ENCODE measurements at regions not wholly inside any gene's neighbourhood (a gene's known extent, or its start where the extent isn't known, plus 50 kb on each side); places are given as distances from the start of the nearest gene placed in this dataset.

DNA sequence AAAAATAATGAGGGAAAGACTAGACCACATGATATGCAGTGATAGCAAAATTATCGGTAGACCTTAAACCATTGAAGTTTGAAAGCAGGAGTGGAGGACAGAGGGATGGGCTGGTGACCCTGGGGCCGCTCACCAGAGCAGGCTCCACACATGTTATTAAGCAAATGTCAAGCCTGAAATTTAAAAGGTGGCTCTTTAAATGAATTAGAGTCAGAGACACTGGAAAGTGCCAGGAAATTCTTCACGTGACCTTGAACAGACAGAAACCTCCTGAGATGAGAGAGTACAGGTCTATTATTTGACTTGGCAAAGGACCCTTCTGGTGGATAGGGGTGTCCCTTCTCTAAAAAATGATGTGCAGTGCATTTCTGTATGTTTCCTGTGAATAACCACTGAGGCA is 111.0 kb upstream of the CPEB4 start:
- no peak overlapping the region for H3K4me3 ChIP-seq (ENCODE audit: control insufficient read depth in 1 of 7, extremely low read depth in 1 of 7, insufficient read depth in 4 of 7, low read depth in 2 of 7, low read length in 6 of 7)
- no peak for DNase-seq
- H3K27ac ChIP-seq (ENCODE audit: insufficient read depth in 1 of 2, low read depth in 1 of 2, low read length in 2 of 2, poor library complexity in 1 of 2, severe bottlenecking in 2 of 2): no peak overlapping the region
- 100% methylated on average over 3 of the region's 3 CpGs for WGBS (ENCODE audit: insufficient coverage)
- H3K9me3 ChIP-seq (ENCODE audit: control extremely low read depth in 1 of 5, control insufficient read depth in 4 of 5, insufficient read depth in 2 of 5, low read depth in 1 of 5, low read length in 4 of 5): no peaks in the 10 kb centered on the region
- no peaks in the 10 kb centered on the region for H3K36me3 ChIP-seq (ENCODE audit: control insufficient read depth in 4 of 4, insufficient read depth in 4 of 4, low read length in 3 of 4)
- CTCF ChIA-PET: interaction anchor here (1.5 kb wide), 1 partner anchor 10 kb away, joined by 4 read pairs; no protein-coding TSS in a partner anchor
- H3K4me1 ChIP-seq (ENCODE audit: control extremely low read depth in 1 of 4, control insufficient read depth in 4 of 4, insufficient read depth in 4 of 4, low read length in 3 of 4): peaks cover 14 to 39% (median 31%) of the 10 kb centered on the region in 4 experiments
- no peaks in the 10 kb centered on the region for H3K27me3 ChIP-seq (replicated peaks in 2 of 5; ENCODE audit: control insufficient read depth in 4 of 5, insufficient read depth in 5 of 5, low read length in 4 of 5)
- POLR2A ChIA-PET: no interaction called here

DNA sequence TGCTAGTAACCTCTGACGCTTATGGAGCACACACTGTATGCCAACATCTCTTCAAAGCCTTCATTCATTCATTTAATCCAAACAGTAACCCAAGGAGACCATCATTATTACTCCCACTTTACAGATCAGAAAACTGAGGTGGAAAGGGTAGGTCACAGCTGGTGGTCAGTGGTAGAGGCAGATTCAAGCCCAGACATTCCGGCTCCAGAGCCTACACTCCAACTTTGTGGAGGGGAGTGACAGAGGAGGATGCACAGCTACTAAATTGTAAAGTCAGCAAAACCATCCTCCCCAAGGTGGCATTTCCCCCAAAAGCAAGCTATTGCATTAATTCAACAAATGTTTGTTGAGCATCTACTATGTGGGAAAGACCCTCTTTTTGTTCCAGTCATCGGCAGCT is 110.5 kb upstream of the CPEB4 start:
- CTCF ChIA-PET: interaction anchor here (1.0 to 1.5 kb wide), 3 partner anchors 11 to 196 kb away, joined by 3 to 4 read pairs (median 4); no protein-coding TSS in a partner anchor
- Histone ChIP-seq H3K4me1 (ENCODE audit: control extremely low read depth in 1 of 4, control insufficient read depth in 4 of 4, insufficient read depth in 4 of 4, low read length in 3 of 4) (peaks cover 19 to 45% (median 37%) of the 10 kb centered on the region in 4 experiments), H3K4me3 (ENCODE audit: control insufficient read depth in 1 of 7, extremely low read depth in 1 of 7, insufficient read depth in 4 of 7, low read depth in 2 of 7, low read length in 6 of 7) (no peak overlapping the region), H3K36me3 (ENCODE audit: control insufficient read depth in 4 of 4, insufficient read depth in 4 of 4, low read length in 3 of 4) (no peaks in the 10 kb centered on the region), H3K27me3 (replicated peaks in 2 of 5; ENCODE audit: control insufficient read depth in 4 of 5, insufficient read depth in 5 of 5, low read length in 4 of 5) (no peaks in the 10 kb centered on the region), H3K27ac (ENCODE audit: insufficient read depth in 1 of 2, low read depth in 1 of 2, low read length in 2 of 2, poor library complexity in 1 of 2, severe bottlenecking in 2 of 2) (no peak overlapping the region), H3K9me3 (ENCODE audit: control extremely low read depth in 1 of 5, control insufficient read depth in 4 of 5, insufficient read depth in 2 of 5, low read depth in 1 of 5, low read length in 4 of 5) (no peaks in the 10 kb centered on the region)
- 100% methylated on average over 2 of the region's 3 CpGs for WGBS (ENCODE audit: insufficient coverage)
- no peak for DNase-seq
- POLR2A ChIA-PET: no interaction called here

- peak in 2 of 3 donors; percentile 30 to 34 for DNase-seq
- Histone ChIP-seq H3K36me3 (ENCODE audit: control insufficient read depth in 4 of 4, insufficient read depth in 4 of 4, low read length in 3 of 4) (no peaks in the 10 kb centered on the region), H3K27me3 (replicated peaks in 2 of 5; ENCODE audit: control insufficient read depth in 4 of 5, insufficient read depth in 5 of 5, low read length in 4 of 5) (no peaks in the 10 kb centered on the region), H3K9me3 (ENCODE audit: control extremely low read depth in 1 of 5, control insufficient read depth in 4 of 5, insufficient read depth in 2 of 5, low read depth in 1 of 5, low read length in 4 of 5) (no peaks in the 10 kb centered on the region), H3K27ac (ENCODE audit: insufficient read depth in 1 of 2, low read depth in 1 of 2, low read length in 2 of 2, poor library complexity in 1 of 2, severe bottlenecking in 2 of 2) (peak overlapping the region in 1 of 2 experiments; percentile 25), H3K4me3 (ENCODE audit: control insufficient read depth in 1 of 7, extremely low read depth in 1 of 7, insufficient read depth in 4 of 7, low read depth in 2 of 7, low read length in 6 of 7) (peak overlapping the region in 1 of 7 experiments; percentile 8), H3K4me1 (ENCODE audit: control extremely low read depth in 1 of 4, control insufficient read depth in 4 of 4, insufficient read depth in 4 of 4, low read length in 3 of 4) (peaks cover 22 to 48% (median 40%) of the 10 kb centered on the region in 4 experiments)
- POLR2A ChIA-PET: interaction anchor here (0.6 kb wide), 1 partner anchor 57 kb away, joined by 5 read pairs; no protein-coding TSS in a partner anchor
- 85% methylated on average over 3 of the region's 6 CpGs for WGBS (ENCODE audit: insufficient coverage)
- CTCF ChIA-PET: interaction anchor here (1.0 to 1.5 kb wide), 3 partner anchors 11 to 195 kb away, joined by 3 to 4 read pairs (median 4); no protein-coding TSS in a partner anchor
Measured at GRCh38 chr5:173778152-173778782, 109.9 kb upstream of the CPEB4 start.

- POLR2A ChIA-PET: interaction anchor here (0.6 kb wide), 1 partner anchor 57 kb away, joined by 5 read pairs; no protein-coding TSS in a partner anchor
- Histone ChIP-seq H3K4me1 (ENCODE audit: control extremely low read depth in 1 of 4, control insufficient read depth in 4 of 4, insufficient read depth in 4 of 4, low read length in 3 of 4) (peaks cover 22 to 48% (median 40%) of the 10 kb centered on the region in 4 experiments), H3K27me3 (replicated peaks in 2 of 5; ENCODE audit: control insufficient read depth in 4 of 5, insufficient read depth in 5 of 5, low read length in 4 of 5) (no peaks in the 10 kb centered on the region), H3K36me3 (ENCODE audit: control insufficient read depth in 4 of 4, insufficient read depth in 4 of 4, low read length in 3 of 4) (no peaks in the 10 kb centered on the region), H3K4me3 (ENCODE audit: control insufficient read depth in 1 of 7, extremely low read depth in 1 of 7, insufficient read depth in 4 of 7, low read depth in 2 of 7, low read length in 6 of 7) (peak overlapping the region in 1 of 7 experiments; percentile 8), H3K27ac (ENCODE audit: insufficient read depth in 1 of 2, low read depth in 1 of 2, low read length in 2 of 2, poor library complexity in 1 of 2, severe bottlenecking in 2 of 2) (peak overlapping the region in 1 of 2 experiments; percentile 25), H3K9me3 (ENCODE audit: control extremely low read depth in 1 of 5, control insufficient read depth in 4 of 5, insufficient read depth in 2 of 5, low read depth in 1 of 5, low read length in 4 of 5) (no peaks in the 10 kb centered on the region)
- CTCF ChIA-PET: interaction anchor here (1.1 to 1.5 kb wide), 2 partner anchors 12 to 194 kb away, joined by 4 read pairs; no protein-coding TSS in a partner anchor
- peak; percentile 52 to 89 (median 83) for DNase-seq
- 35% methylated on average over 4 of the region's 5 CpGs for WGBS (ENCODE audit: insufficient coverage)
Measured at GRCh38 chr5:173778784-173779304, 109.3 kb upstream of the CPEB4 start.

- H3K4me1 ChIP-seq (ENCODE audit: control extremely low read depth in 1 of 4, control insufficient read depth in 4 of 4, insufficient read depth in 4 of 4, low read length in 3 of 4): peaks cover 21 to 41% (median 37%) of the 10 kb centered on the region in 4 experiments
- DNase-seq: no peak
- CTCF ChIA-PET: interaction anchor here (0.9 to 1.6 kb wide), 4 partner anchors 9 to 164 kb away, joined by 3 to 4 read pairs (median 3); partner anchors contain the start of gene BOD1
- no peak overlapping the region for H3K4me3 ChIP-seq (ENCODE audit: control insufficient read depth in 1 of 7, extremely low read depth in 1 of 7, insufficient read depth in 4 of 7, low read depth in 2 of 7, low read length in 6 of 7)
- 98% methylated on average over 8 of the region's 9 CpGs for WGBS (ENCODE audit: insufficient coverage)
- H3K27me3 ChIP-seq (replicated peaks in 2 of 5; ENCODE audit: control insufficient read depth in 4 of 5, insufficient read depth in 5 of 5, low read length in 4 of 5): no peaks in the 10 kb centered on the region
- POLR2A ChIA-PET: no interaction called here
- no peaks in the 10 kb centered on the region for H3K9me3 ChIP-seq (ENCODE audit: control extremely low read depth in 1 of 5, control insufficient read depth in 4 of 5, insufficient read depth in 2 of 5, low read depth in 1 of 5, low read length in 4 of 5)
- no peak overlapping the region for H3K27ac ChIP-seq (ENCODE audit: insufficient read depth in 1 of 2, low read depth in 1 of 2, low read length in 2 of 2, poor library complexity in 1 of 2, severe bottlenecking in 2 of 2)
- H3K36me3 ChIP-seq (ENCODE audit: control insufficient read depth in 4 of 4, insufficient read depth in 4 of 4, low read length in 3 of 4): no peaks in the 10 kb centered on the region
Measured at GRCh38 chr5:173780235-173781234, 107.6 kb upstream of the CPEB4 start.

DNA sequence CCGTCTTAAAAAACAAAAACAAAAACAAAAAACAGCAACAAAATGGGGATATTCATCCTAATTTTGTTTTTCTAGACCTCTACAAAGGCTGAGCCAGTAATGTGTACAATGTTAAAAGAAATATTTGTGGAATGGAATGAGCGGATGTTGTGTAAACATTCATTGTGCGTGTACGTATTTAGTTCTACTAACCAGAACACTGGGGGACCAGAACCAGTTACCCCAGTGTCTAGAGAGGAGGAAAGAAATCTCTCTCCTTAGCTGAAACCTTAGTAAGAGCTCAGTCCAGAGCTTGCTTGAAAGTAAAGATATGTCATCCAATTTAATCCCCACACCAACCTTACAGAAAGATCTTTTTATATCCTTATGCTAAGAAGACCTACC is 106.7 kb upstream of the CPEB4 start:
- WGBS (ENCODE audit: insufficient coverage): 67% methylated on average over 3 of the region's 4 CpGs
- peak overlapping the region in 1 of 7 experiments; percentile 19 for H3K4me3 ChIP-seq (ENCODE audit: control insufficient read depth in 1 of 7, extremely low read depth in 1 of 7, insufficient read depth in 4 of 7, low read depth in 2 of 7, low read length in 6 of 7)
- H3K9me3 ChIP-seq (ENCODE audit: control extremely low read depth in 1 of 5, control insufficient read depth in 4 of 5, insufficient read depth in 2 of 5, low read depth in 1 of 5, low read length in 4 of 5): no peaks in the 10 kb centered on the region
- ChIA-PET CTCF (interaction anchor here (1.0 kb wide), 1 partner anchor 143 kb away, joined by 3 read pairs; no protein-coding TSS in a partner anchor), POLR2A (no interaction called here)
- H3K27ac ChIP-seq (ENCODE audit: insufficient read depth in 1 of 2, low read depth in 1 of 2, low read length in 2 of 2, poor library complexity in 1 of 2, severe bottlenecking in 2 of 2): peak overlapping the region; percentile 1 to 34
- peaks cover 17 to 34% (median 29%) of the 10 kb centered on the region in 4 experiments for H3K4me1 ChIP-seq (ENCODE audit: control extremely low read depth in 1 of 4, control insufficient read depth in 4 of 4, insufficient read depth in 4 of 4, low read length in 3 of 4)
- no peak for DNase-seq
- H3K27me3 ChIP-seq (replicated peaks in 2 of 5; ENCODE audit: control insufficient read depth in 4 of 5, insufficient read depth in 5 of 5, low read length in 4 of 5): no peaks in the 10 kb centered on the region
- H3K36me3 ChIP-seq (ENCODE audit: control insufficient read depth in 4 of 4, insufficient read depth in 4 of 4, low read length in 3 of 4): no peaks in the 10 kb centered on the region

All from common myeloid progenitor, CD34-positive (primary cell).